Activated T-helper 9 cell treated with anti-CD3 and anti-CD28 coated beads, Interleukin-2, amount 50 U/mL, for 16 hours (primary cell): ENCODE measurements at regions not wholly inside any gene's neighbourhood (a gene's known extent, or its start where the extent isn't known, plus 50 kb on each side); places are given as distances from the start of the nearest gene placed in this dataset.
"Not testable (repeated sequence)": the region's sequence is repeated elsewhere in the genome, so short reads cannot be mapped to it uniquely, and the experiment has no call there.

Source experiments
- DNase-seq: peaks from one replicate; pipeline ENCODE4 v3.0.0-alpha.2; 2020; ENCODE audit warnings: low read depth

DNA sequence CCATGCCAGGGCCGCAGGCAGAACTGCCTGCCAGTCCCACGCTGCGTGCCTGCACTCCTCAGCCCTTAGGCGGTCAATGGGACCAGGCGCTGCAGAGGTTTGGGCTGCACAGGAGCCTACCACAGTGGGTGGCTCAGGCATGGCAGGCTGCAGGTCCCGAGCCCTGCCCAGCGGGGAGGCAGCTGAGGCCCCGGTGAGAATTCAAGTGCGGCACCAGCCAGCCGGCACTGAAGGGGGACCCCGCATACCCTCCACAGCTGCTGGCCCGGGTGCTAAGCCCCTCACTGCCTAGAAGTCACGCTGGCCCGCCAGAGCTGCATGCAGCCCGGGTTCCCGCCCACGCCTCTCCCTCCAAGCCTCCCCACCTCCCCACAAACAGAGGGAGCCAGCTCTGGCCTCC is 302.5 kb upstream of the UGT8 start:
- DNase-seq = no peak

DNA sequence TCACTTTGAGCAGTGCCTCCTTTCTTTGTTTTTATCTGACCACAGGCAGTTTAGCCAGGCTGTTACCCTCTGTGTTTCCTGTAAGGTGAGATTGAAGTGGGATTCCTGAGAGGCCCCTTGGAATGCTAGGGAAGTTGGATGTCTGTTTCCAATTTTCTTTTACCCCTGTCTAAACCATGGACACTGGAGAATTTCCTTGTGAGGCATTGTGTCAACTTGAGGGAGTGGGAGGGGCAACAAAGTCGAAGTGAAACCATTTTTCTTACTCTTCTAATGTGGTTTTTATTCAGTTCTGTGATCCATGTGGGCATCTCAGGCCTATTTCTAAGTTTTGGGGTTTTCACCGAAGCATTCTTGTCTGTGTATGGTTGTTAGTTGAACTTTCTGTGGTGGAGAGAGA is 296.1 kb upstream of the UGT8 start:
- no peak for DNase-seq

DNA sequence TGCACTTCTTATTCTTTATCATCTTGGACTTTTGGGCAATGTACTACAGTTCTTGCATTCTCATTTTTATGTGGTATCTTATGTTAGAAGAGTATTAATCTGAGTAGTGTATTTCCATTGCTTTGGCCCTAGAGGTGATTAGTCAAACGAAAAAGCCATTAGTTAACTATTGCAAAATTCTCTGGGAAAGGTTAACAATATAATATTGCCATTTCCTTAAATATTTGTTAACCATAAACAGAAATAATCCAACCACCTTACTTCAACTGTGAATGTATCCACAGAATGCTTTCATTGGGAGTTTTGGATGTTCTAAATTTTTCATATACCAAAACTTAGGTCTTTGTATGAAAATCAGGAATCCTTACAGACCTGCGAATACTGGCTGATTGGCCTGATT is 294.6 kb upstream of the UGT8 start:
- DNase-seq = no peak

DNA sequence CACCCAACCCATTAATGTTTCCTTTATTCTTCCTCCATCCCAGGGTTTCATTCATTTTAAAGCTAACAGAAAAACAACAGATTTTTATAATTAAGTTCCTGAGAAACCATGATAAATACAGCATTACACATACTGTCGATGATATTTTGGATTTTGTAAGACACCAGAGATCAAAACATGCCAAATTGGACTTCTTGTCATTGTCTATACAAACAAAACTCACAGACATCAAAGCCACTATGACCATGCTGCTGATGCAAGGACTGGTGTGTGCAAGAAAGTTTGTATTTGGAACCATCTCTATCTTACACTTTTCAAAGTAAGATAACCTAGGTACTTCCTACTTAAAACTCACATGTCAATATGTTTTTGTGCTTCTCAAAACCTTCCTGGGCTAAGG is 294.0 kb upstream of the UGT8 start:
- no peak for DNase-seq

DNA sequence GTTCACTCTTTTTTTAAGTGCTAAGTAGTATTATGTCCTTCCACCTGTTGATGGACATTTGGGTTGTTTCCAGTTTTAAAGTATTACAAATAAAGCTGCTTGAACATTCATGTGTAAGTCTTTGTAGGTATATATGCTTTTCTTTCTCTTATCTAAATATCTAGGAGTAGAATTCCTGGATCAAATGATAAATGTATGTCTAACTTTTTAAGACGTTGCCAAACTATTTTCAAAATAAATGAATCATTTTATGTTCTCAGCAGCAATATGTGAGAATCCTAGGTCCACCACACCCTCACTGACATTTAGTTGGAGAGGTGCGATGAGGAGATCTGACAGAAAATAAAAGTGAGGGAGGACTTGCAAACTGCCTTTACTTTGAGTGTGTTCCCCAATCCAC is 291.7 kb upstream of the UGT8 start:
- DNase-seq = no peak

DNA sequence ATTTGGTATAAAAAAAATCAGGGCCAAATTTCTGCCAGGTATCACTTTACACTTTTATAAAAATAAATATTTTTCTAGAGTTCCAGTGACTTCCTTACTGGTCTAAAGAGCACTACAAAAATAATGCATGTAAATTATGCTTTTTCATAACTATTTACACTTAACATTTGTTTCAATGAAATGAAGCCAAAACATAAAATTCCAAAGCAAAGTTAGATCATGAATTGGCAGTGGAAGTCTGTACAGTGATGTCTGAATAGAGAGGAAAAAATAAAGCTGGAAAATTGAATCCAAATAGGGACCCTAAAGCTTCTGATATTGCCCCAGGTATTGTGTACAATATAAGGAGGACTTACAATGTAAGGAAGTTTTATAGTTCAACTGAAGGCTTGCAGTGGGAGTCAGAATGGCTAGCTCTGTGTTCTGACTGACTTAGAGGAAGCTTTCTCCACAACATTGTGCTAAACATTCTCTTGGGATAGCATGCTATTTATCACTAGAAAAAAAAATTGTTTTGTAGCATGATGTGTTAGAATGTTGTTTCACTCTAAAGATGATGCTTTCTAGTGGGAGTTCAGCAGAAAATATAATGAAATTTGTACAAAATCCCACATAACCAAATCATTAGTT is 288.2 kb upstream of the UGT8 start:
- no peak for DNase-seq

DNA sequence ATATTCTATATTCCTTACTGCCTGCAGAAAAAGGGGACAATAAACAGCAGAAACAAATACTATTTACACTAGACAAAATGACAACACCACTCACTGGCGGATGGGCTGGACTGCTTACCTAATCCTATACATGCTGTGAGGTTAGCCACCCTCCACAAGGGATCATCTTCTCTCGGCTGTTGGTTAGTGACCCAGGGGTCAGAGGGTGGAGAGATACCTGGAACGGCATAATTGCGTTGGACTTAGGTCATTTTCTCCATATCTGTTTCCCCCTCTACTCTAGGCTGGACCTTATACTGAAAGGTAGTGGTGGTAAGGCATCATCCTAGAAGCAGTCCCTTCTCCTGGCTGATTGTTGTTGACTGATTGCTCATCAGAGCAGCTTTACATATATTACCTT is 286.8 kb upstream of the UGT8 start:
- no peak for DNase-seq

DNA sequence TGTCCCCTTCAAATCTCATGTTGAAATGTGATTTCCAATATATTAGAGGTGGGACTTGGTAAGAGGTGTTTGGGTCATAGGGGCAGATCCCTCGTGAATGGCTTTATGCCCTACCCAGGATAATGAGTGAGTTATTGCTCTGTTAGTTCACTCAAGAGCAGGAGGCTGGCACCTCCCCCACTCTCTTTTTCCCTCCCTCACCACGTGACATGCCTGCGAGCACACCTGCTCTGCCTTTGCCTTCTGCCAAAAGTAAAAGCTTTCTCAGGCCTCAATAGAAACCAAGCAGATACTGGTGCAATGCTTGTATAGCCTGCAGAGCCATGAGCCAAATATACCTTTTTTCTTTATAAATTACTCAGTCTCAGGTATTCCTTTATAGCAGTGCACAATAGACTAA is 286.3 kb upstream of the UGT8 start:
- no peak for DNase-seq

DNA sequence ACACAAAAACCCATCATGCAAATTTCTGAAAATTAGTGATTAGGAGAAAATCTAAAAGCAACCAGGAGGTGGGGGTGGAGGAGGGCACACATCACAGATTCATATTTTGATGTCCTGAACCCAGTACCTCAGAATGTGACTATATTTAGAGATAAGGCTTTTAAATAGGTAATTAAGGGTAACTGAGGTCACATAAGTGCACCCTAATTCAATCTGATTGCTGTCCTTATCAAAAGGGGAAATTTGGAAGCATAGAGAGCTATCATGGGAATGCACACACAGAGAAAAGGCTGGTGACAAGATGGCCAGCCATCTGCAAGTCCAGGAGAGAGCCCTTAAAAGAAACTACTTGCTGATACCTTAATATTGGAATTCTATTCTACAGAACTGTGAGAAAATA is 281.8 kb upstream of the UGT8 start:
- no peak for DNase-seq

DNA sequence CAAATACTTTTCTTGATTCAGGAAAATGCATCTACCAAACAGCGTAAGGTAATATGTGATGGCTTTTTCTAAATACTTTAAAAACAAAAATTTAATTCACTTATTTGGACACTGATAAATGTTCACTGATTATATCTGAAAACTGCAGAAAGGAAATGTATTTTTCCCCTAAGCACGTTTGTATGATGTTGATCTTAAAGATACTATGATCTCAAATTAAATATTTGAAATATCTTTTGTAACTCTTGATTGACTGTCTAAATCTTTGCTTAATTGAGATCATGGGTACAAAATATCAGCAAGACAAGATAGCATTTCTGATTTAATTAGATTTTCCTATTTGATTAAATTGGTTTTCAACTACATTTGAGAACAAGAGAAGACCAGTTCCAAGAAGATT is 281.0 kb upstream of the UGT8 start:
- DNase-seq = no peak

DNA sequence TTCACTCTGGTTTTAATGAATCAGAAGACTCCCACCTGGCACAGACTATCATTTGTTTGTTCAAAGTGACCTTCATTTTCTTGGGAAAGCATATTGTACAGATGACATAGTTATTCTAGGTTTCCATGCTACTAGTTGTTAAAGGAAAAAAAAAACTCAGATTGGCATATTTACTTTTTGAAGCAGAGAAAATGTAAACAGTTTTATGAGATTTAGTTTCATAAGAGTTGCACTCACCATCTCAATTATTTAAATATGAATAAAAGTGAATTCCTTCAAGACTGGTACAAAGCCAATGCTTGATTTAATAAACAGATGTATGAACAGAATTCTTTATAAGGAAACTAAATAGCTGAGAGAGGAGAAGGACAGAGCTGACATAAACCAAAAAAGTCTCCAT is 280.3 kb upstream of the UGT8 start:
- DNase-seq = no peak

DNA sequence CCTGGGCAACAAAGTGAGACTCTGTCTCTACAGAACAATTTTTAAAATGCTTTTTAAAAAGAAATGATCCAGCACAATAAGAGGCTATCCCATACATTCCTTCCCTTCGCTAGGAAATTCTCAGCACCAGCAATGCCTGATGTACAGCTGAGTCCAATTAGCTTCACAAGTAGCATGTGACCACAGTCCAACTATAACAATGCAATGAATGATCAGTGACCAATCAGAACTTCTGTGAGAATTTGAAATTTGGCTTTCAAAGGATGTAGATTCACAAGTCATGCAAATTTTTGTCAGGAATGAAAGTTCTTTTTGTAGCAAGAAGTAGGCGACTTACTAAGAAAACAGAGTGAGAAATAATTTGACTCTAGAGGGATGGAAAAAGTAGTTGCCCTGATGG is 278.5 kb upstream of the UGT8 start:
- DNase-seq = no peak

DNA sequence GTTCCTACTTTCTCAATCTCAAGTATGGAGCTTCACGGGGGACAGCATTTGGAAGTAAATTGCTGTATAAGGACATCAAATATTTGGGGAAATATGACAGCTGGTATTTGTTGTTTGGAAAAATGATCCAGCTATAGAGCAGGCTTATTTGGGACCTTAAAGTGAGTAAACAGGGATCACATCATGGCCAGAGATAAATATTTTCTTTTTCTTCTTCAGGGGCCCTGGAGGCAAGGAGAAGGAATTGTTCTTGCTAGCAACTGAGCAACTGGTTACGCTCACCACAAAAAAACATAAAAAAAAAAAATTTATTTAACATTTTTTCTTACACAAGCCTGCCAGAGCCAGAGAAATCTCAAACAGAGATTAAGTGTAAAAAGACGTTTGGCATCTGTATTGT is 277.2 kb upstream of the UGT8 start:
- no peak for DNase-seq

DNA sequence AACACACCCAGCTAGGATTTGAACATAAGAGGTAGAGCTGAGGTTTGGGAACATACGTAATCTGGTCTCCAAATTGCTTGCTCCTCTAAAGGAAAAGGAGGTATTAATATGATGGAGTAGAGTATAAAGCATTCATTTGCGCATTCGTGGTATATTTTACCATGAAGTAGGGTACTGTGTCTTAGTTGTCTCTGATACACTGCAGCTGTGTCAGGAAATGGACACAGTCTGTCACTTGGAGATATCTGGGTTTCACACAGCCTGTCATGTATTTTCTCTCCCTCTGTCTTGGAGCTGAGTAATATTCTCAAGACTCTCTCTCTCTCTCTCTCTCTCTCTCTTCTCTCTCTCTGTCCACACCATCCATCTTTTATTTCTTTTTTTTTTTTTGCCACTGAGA is 274.8 kb upstream of the UGT8 start:
- DNase-seq = no peak

DNA sequence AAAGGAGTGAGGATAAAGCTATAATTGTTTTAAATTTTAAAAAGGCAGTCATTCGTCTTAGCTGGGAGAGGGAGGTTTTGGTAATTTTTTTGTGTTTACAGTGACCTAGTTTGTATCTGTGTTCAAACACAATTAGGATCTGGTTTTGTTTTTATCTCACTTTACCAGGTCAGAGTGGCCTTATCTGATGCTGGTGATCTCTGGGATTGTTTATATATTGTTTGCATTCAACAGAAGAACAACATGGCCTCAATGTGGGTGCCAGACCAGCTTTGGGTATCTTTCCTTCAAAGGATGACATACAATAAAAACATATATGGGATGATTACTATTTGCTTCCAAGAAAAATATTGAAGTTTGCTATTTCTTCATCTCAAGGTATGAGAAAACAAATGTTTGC is 272.2 kb upstream of the UGT8 start:
- no peak for DNase-seq

DNA sequence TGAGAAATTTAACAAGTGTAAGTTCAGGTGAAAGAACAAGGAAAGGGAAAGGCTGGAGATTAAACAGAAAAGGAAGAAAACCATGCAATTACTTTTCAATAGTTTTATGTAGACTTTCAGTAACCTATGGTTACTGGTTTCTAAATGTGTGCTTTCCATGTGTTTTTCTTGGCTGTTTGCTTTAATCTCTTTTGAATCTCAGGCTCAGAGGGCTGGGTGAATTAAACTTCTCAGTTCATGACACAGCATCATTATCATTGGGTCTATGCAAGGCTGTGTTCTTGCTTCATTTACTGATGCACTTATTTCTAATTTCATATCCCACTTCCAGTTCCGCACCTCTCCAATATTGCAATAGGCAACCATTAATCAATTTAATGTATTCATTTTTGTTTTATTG is 266.5 kb upstream of the UGT8 start:
- no peak for DNase-seq

DNA sequence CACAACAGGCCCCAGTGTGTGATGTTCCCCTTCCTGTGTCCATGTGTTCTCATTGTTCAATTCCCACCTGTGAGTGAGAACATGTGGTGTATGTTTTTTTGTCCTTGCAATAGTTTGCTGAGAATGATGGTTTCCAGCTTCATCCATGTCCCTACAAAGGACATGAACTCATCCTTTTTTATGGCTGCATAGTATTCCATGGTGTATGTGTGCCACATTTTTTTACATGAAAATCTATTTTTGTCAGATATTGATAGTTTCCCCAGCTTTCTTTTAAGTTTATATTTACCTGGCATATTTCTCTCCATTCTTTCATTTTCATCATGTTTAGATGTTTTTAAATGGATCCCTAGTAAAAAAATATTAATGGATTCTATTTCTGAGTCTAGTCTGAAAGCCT is 264.2 kb upstream of the UGT8 start:
- DNase-seq = not testable (repeated sequence)

DNA sequence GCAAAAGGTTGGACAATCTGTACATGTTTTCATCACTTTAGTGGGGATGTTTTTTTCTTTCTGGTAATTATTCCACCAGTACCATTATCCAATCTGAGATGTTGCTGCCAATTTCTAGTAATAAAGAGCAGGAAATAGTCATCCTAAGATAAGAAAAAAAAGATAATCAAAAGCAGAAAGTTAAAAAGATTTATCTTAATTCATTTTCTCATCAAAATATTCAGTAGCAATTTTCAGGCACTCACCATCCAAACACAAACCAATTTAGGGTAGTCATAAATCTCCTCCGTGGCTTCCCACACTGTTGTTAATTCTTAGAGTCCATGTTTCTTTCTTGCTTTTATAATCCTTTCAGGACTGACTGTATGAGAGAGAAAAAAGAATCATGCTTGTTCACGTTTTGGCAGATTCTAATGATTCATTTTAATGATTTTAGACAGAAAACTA is 263.7 kb upstream of the UGT8 start:
- DNase-seq = no peak

DNA sequence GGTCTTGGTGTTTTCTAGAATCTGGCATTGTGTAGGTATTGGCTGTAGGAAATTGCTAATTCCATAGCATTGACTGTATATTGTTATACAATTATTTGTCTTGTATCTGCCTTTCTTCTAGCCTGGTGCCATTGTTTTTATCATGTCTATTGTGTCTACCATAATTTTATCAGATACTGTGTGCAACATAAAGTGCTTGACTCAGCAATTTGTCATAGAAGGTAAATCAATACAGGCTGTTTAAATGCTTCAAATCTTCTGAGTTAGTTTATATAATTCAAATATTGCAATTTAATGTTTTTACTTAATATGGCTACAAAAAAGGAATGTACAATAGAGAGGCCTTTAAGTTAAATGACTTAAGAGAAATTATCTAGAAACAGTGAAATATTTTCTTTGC is 263.3 kb upstream of the UGT8 start:
- no peak for DNase-seq

DNA sequence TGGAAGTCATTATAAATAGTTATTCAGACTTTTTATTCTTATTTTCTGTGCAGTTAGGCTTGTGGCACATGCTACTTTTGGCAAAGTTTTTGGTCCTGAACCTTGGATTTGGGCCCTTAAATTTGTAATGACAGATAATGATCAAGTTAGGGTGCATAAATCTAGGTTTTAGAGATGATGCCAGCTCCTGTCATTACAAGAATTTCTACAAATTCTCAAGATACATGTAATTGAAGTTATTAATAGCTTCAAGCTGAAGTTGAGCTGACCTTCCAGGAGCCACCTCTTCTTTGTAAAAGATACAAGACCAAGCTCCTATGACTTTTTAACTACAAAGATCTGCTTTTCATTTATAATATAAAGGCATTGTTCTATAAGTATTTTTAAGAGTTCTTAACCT is 255.6 kb upstream of the UGT8 start:
- DNase-seq = no peak

DNA sequence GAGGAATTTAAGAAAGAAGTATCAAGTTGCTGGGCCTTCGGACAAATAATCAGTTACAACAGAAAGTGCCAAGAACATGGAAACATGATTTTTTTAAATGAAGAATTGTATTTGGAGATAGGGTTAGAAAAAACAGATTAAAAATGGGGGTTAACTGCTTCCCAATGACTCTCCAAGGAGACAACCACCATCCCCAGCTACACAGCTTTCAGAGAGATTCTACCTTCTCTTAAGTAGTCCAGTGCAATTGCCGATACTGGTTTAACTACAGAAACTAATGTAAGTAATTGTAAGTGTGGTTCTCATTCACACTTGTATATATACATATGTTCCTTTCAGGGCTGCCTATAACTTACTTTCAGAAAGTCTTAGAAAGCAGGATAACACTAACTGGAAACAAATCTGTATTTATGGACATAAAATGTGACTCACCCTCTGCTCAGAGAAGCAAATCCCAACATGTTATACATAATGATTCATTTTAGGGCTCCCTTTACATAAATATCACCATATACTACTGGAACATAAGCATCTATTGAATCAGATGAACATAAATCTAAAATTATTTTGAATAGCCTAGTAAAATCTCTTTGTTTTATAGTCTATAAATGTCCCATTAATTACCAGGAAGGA is 248.9 kb upstream of the UGT8 start:
- no peak for DNase-seq

DNA sequence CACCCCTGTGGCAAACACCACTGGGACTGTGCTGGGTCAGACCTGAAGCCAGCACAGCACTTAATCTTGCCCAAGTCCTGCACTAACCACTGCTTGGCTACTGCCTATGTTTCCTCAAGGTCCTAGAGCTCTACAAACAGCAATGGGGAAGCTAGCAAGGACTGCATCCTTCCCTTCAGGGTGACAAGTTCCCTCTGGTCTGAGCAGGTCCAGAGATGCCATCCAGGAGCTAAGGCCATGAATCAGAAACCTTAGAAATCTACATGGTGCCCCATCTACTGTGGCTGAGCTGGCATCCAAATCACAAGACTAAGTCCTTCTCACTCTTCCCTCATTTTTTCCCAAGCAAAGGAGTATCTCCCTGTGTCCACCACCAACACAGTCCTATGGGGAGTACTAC is 239.7 kb upstream of the UGT8 start:
- no peak for DNase-seq

DNA sequence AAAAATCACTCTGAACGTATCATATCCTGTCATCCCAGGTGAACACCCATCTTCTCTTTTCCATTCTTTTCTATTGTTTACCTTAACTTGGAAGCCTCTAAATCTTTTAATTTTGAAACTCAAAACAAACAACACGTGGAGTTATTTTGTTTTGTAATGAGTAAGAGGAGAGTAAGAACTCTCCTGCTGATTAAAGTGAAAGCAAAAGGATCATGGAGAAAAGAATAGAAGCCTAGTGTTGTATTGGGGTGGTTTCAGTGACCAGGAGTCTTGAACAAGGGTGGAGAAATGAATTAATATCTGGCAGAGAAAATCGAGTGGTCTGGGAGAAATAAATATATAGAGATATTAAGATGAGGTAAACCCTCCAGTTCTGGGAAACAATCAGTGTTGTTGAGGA is 237.4 kb upstream of the UGT8 start:
- no peak for DNase-seq

DNA sequence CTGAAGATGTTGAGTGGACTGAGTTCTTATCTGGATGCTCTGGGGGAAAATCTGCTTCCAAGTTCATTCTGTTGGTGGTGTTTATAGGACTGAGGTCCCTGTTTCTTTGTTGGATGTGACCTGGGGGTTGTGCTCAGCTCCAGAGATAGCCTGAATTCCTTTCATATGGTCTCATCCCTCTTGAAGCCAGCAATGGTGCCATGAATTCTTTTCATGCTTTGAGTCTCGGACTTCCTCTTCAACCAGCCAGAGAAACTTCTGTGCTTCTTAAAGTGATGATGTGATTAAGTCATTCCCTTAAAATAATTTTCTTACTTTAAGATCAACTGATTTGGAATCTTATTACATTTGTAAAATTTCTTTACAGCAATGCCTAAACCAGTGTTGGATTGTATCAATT is 233.8 kb upstream of the UGT8 start:
- DNase-seq = no peak

DNA sequence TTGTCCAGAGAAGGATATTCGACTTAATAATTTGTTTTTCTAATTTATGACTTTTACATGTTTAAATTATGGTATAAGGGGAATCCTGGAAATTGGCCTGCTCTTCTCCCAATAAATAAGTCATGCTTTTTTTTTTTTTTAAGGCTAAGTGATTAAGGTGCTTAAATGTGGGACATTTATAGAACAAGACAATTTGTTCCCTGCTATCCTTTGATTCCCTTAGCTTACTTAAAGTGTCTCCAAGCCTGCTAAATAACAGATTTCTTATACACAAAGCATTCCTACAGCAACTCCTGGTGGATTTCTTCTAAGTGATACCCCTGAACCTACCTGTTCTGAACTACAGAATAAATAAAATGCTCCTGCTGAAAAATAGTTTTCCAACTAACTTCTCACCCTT is 233.0 kb upstream of the UGT8 start:
- no peak for DNase-seq
